Activated T-cell treated with anti-CD3 and anti-CD28 coated beads for 4 hours (primary cell): ENCODE measurements at regions not wholly inside any gene's neighbourhood (a gene's known extent, or its start where the extent isn't known, plus 50 kb on each side); places are given as distances from the start of the nearest gene placed in this dataset.
"Not testable (repeated sequence)": the region's sequence is repeated elsewhere in the genome, so short reads cannot be mapped to it uniquely, and the experiment has no call there.

ENCODE experiments used
- DNase-seq: peaks from one replicate; pipeline ENCODE4 v3.0.0-alpha.2; 2020

DNA sequence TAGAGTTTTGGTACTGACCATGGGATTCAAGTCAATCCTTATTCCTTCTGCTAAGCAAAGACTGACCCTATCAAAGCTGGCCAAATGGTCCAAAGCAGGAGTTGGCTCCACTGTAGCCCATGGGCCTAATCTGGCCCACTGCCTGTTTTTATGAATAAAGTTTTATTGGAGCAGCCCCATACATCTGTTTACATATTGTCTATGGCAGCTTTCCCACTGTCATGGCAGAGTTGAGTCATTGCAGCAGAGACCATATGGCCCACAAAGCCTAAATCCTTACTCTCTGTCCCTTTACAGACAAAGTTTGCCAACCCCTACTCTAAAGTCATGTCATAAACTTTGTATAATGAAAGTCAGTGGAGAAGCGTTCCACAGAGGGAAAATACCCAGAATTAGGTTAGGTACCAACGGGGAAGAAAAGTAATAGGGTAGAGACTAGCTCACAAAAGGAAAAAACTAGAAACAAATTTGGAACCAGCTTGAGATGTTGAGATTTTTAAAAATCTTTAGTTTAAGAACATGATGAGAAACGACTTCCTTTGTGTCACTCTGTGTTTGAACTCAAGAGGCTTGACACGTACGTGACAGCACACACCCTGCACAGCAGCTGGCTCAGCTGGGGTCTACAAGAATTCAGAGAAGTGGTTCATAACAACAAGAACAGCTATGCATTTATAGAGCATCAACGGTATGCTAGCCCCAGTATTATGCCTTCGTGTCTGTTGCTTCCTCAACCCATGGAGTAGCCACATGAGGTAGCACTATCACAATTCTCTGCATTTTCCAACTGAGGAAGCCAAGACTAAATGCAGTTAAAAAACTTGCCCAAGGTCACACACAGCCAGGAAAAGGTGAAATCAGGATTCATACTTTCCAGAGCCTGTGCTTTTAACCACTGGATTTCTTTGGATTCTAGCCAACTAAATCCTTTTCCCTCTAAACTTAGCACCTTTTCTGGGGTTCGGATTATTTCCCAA lies 198.9 kb upstream of the WWC1 start:
- no peak for DNase-seq

DNA sequence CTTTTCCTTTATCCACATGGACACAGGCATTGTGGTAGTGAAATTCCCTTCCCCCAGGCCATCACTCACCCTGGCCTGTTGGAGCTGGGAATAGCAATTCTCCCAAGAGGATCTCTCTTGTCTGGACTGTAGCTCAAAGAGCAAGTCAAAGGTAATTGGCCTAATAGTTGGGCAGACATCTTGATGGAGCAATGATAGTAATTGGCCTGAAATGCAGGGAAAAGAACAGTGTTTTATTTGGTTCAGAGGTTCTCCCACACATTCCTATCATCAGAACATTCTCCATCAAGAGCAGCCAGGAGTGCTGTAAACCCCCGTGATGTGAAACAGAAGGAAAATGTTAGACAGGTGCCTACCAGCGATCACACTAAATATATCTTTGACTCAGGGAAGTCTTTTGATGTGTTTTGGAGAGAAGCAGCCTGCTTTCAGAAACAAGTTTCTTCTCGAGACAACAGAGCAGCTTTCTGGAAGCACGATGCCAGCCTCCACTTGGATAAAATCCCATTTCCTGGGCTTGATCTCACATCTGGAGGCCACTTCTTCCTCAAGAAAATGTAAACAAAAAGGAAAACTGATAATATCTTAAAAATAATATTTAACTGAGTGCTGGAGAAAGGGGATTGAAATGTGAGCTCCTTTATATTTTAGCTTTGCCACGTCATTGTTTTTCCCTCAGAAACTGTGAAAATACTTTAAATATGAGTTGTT lies 198.1 kb upstream of the WWC1 start:
- DNase-seq: no peak

DNA sequence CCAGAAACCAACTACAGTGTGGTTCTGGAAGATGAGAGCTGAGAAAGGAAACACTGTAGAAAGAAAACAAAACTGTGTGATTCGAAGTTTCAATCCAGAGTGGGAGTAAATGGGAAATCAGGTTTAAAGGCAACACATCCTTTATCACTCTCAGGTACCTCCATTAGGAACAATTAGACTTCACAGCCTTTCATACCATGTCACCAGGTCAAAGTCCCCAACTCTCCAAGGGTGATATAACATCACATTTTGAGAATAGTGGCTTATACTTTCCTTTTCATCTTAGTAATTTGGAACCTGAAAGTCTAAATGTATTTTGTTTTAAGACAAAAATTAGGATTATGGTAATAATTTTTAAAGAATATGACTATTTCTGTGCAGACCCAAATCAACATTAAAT lies 194.9 kb upstream of the WWC1 start:
- no peak for DNase-seq

DNA sequence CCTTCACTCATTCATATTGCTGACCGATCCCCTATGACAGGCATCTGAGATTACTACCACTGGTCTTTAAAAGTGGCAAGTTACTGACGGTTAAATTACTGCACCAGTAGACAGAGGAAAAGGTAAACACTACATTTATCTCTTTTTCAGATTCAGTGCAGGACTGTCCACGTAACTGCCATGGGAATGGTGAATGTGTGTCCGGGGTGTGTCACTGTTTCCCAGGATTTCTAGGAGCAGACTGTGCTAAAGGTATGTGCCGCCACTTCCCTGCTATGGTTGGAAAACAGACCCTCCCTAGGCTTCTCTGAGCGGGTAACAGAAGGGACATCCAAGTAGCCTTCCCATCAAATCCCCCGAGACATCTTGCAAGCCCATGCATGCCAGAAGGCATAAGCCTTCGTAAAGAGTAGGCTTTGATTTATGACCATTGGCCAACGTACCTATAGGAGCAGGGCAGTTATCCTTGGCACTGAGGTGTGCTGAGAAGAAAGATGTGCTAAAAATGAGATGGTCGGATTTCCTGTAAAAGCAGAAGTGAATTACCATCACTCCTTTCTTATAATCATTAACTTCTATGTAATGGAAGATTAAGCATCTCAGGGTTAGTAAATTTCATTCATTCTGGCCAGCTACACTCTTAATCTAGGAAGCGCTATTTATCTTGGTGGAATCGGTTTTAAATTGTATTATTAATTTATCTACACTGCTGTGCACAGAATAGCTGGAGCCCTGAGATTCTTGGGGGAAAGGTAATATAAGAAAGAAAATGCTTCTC lies 193.4 kb upstream of the WWC1 start:
- no peak for DNase-seq

DNA sequence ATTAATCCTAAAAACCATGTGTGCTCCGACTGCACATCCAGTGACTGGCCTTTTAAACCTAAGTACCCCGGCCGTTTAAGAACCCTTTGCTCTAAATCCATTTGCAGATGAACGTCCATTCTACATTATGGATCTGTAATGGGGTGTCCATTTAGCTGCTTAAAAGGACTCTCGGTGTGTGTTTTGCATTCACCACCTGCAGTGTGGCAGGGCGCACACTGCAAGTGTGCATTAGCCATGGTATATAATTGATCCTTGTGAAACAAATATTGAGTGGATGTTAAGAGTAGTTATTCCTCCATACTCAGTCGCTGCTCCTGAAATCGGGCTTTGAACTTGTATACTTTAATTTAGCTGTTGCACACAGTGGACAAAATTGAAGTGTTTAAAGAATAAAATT lies 190.1 kb upstream of the WWC1 start:
- no peak for DNase-seq

DNA sequence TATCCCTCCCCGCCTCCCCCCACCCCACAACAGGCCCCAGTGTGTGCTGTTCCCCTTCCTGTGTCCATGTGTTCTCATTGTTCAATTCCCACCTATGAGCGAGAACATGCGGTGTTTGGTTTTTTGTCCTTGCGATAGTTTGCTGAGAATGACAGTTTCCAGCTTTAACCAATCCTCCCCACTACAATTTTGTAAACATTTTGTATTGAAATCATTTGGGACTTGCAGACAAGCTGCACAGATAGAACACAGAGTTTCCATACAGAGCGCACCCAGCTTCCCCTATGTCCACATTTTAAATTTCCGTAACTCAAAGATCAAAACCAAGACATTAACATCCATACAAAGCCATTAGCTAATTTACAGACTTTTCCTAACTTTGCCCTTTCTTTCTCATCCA lies 188.4 kb upstream of the WWC1 start:
- not testable (repeated sequence) for DNase-seq

DNA sequence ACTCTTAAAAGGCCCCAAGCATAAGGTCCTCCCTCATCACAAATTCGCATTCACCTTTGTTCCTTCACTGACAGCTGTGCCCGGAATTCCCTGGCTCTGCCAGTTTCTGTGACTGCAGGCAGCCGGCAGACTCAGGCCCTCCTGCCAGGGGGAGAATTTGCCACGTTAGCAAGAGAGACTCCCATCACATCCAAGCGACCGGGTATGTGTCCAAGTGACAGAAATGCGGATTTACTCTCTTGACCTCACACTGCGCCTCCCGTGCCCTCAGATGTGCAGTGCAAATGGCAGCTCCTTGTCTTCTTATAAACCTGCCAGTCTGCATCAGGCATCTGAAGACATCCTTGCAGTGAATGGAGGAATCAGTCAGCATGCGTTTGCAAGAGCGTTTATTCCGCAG lies 187.1 kb upstream of the WWC1 start:
- no peak for DNase-seq

DNA sequence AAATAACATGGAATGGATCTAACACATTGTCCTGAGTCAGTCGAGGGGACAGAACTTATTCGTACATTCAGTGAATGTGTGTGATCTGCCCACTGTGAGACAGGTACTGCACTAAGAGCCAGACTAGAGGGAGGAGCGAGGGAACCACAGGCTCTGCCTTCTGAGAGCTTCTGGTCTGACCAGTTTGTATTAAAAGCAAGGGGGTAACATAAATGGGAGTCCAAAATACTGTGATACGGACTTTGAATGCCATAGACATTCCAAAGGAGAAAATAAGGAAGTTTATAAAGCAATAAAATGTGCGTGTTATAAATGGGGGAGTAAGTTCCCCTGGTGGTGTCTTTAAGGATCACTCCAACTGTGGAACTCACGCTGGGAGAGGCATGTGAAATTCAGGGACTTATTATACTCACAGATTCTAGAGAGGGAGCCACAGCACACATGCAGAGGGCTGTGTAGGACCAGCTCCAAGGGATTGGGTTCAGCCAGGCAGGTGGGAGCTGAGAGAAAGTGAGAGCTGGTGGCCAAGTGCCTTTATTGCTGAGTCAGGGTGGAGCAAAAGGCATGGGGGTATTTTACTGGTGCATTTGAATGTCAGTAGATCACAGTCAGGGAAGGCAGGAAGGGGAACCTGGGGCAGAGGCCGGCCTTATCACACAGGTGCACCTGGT lies 186.5 kb upstream of the WWC1 start:
- DNase-seq: no peak

DNA sequence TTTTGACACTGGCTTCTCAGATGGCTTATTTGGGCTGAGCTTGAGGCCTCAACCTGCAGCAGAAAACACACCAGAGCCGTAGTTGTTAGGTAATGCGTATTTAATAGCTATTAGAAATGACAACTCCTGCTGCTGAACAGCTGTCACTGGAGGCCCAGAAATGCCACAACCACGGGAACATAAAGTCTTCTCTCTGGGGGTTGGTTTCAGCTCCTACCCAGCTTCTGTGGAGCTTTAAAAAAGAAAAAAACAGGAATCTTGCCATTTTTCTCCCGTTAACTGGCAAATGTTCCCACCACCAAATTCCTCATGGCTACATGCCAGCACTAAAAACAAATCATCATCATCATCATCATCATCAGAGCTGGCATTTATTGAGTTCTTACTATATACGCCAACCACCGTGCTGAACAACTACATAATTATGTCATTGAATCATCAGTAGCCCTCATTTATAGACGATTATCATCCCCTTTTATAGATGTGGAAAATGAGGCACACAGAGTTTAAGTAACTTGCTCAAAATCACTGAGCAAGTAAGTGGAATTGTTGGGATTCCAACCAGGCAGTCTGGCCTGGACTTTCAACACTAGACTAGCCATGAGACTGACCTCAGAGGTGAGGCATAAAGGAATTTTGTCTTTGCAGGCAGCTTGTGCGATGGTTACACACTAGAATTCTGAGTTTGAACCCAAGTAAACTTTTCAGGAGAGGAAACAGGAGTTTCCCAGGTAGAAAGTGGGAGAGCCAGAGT lies 185.3 kb upstream of the WWC1 start:
- no peak for DNase-seq

DNA sequence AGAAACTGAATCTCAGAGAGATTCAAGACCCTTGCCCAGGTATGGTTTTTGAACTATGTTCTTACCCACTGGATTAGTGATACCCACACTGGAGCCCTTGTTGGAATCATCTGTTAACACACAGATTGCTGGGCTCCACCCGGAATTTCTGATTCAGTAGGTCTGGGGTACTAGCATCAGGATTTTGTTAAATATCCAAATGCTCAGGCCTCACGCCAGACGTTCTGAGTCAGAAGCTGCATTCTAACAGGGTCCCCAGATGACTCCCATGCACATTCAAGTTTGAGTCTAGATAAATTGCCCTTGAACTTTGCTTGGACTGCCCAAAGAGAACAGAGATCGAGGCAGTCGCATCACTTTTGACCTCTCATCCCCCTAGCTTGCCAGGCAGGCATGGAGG lies 182.0 kb upstream of the WWC1 start:
- no peak for DNase-seq

DNA sequence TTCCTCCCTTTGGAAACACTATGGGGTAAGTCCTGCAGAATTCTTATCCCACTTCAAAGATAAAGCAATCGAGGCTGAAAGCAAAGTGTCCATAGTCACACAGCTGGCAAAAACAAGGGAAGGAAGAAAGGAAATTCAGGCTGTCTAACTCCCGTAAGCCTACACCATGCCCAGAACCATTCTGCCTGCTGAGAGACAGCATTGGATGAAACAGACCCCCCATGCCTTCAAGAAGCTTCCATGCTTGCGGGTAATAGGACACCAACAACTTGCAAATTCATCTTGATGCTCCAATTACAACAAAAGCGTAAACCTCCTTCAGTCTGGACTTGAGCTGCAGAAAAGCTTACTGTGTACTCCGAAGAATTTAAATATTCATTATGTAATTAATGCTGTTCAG lies 181.1 kb upstream of the WWC1 start:
- DNase-seq: no peak

DNA sequence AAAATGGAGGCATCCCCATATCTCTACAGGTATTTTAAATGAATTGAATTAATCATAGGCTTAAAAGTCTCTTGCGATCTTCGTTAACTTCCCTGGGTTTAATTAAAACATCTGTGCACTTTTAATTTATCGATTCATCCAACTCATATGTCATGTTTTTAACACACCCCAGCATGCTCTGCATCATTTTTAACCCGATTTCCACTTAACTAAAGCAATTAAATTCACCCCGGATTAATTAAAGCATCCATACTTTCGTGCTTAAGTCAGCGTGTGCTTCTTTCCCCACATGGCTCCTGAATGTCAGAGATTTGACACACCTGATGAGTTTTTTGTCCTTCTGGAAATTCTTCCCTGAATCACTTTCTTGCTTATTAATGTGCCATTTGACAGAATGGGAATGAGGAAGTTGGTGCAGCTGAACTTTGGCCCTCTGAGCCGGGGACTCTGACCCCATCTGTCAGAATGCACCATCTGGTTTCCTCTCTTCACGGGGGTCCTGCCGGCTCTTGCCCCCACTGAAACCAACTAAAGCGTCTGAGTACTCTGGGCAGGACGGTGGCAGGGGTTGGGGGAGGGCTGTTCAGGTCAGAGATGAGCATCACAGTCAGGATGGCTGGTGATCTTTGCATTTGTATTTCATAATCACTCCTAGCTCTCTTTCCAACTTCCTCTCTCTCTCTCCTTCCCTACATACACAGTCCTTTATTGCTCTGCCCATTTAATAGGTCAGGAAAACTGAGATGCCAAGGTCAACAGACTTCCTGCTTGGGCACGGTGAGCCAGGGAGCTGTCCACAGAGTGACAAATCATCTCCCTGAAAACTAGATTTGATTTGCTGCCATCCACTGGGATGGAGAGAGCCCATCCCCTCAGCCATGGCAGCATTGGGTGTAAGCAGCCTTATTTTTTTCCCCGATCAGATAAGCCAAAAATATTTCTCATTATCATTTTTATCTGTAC lies 180.3 kb upstream of the WWC1 start:
- no peak for DNase-seq

DNA sequence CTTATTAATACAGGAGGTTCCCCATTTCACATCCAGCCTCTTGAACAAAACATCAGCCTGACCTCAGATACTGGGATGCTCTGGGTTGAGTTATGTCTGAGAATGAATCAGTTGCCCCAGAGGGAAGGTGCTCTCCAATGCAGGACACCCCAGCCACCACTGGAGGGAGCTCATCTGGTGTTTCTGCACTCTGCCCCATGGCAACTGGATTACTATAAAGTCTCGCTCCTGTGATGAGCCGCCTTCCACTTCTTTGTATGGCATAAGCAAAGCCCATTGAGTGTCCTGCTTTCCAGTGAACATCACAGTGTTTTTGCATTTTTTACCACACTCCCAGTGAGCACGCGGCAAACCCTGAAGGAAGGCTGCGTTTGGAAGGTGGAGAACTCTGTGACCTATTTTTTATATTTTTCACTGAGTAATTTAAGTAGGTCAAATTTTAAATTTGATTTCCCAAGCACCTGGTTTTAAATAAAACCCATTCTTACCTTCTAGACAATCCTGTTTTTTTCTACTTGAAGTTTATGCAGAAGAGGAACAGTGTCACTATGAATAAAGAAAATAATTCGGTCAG lies 176.9 kb upstream of the WWC1 start:
- no peak for DNase-seq

DNA sequence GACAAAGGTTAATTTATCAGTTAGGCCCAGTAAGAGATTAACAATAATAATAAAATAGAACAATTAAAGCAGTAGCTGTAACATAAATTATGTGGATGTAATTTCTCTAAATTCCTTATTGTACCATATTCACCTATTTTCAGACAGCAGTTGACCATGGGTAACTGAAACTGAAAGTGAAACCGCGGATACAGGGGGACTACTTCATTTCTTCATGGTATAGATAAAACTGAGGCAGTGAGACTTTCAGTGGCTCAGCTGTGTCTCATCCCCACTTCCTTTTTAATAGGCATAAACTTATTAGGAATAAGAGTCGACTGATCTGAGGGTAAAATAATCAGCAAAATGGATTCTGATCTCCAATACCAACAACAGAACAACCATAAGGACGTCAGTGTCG lies 174.0 kb upstream of the WWC1 start:
- no peak for DNase-seq

DNA sequence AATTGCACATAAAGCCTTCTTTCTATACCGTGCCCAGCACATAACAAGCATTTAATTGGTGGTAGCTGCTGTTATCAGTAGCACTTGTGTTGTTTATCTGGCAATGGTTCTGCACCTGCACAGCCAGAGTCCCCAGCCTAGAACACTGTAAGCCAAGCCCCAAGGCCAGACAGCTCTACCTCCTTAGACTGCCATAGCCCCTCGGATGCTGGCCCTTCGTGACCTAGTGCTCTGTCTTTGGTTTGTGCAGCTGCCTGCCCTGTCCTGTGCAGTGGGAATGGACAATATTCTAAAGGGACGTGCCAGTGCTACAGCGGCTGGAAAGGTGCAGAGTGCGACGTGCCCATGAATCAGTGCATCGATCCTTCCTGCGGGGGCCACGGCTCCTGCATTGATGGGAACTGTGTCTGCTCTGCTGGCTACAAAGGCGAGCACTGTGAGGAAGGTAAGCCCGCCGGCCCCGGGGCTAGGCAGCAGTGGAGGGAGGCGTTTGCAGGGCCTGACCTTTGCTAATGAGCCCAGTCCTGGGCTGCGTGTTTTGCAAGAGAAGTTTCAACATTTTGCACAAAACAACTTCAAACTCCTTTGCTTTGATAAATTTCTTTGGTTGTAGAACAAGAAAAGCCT lies 173.3 kb upstream of the WWC1 start:
- DNase-seq: no peak

DNA sequence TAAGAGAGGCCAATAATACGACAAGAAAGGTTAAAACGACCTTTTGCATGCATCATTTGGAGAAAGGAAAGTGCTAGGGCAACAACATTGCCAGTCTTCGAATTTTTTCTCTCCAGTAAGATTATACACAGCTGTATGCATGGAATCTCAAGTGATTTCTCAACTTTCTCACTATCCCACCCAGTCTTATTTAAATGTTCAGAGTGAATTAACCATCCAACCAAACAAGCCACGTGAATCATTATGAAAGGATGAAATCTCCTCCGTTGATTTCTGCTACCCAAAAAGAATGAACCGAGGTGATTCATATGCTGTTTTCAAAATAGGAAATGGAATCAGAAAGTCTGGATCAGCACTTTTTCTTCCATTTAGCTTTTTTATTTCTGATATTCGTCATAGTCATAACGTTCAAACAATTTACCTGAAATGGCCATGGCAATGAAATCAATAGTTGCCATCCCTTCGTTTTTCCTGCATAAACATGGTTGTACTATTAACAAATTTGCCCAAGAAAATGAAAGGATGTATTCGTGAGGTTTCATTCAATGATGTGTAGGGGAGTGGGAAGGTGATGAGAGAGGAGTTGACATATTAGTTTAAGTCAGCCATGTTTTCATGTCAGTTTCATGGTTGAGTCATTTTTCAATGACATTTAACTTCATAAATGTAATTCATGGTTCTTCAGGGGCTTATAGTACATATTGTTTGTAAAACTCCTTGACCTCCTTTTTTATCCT lies 170.9 kb upstream of the WWC1 start:
- DNase-seq: no peak

DNA sequence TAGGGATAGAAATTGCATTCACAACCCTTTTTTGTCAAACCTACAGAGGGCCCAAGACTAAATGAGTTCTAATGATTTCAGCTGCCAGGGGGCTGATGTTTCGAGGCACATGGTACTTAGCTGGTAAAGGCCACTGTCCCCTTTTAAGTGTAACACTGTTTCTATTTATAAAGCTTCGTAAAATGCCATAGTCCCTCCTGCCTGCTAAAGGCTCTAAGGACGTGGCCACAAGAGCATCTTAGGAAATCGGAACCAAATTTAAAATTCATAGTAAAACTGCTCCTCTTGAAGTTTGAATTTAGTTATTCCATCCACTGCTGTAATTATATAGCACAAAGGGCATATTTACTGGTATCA lies 170.3 kb upstream of the WWC1 start:
- no peak for DNase-seq

DNA sequence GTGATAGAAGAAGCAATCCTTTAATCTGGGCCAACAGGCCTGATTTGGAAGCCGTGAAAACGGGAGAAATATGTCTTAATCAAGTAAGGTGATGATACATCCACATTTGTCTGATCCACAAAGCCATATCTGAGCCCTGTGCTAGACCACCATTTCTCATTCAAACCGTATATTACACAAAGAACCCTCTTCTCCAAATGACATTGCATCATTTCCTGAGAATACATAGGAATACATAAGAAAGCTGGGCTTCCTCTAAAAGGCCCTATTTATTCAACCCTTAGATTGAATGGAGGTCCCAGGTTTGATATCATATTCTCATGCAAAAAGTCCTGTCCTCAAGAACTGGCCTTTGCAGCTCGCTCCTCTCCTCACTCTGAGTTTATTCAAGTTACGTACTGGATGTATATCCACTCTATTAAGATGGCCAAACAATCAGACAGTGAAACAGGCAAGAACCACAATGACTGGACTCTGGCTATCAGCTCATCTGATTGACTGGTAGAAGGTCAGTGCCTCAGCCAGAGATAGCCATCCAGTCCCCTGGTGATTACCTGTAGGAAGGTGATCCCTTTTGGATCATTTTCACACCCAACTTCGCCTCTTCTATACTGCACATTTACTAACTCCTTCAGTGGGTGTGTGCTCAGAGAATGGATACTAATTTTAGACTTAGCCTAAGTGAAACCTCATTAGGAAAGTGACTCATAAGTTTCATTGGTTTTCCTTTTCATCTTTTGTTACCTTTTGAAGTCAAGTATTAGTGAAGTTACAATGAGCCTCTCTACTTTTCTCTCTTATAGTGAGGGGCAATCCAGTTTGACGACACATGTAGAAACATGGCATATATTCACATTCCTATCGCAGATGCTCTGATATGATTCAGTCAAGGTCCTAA lies 167.6 kb upstream of the WWC1 start:
- DNase-seq: no peak
